GM23338 (cell line): ENCODE measurements at regions not wholly inside any gene's neighbourhood (a gene's known extent, or its start where the extent isn't known, plus 50 kb on each side); places are given as distances from the start of the nearest gene placed in this dataset.

Experiments
- ATAC-seq: fragments of 200-7000 bp; cut with Tn5 transposase; 3 replicates; pipeline ENCODE4 v1.9.1; 2020
- DNase-seq: peaks from one replicate; pipeline ENCODE4 v3.0.0-alpha.2; 2015; ENCODE audit warnings: low spot score
- H2AFZ ChIP-seq: fragments of 200-600 bp; sonication (generic); 2 replicates; pipeline ENCODE4 v1.8.0; 2016; ENCODE audit warnings: antibody characterized with exemption, mild to moderate bottlenecking, moderate library complexity
- H3F3A ChIP-seq: fragments of 200-600 bp; sonication (generic); replicated peaks from 2 replicates; pipeline ENCODE4 v1.8.0; 2017; ENCODE audit warnings: antibody characterized with exemption, mixed run types, low read depth
- H3K27ac ChIP-seq: fragments of 200-600 bp; sonication (generic); 2 replicates; pipeline ENCODE4 v1.6.1; 2016; ENCODE audit warnings: low read depth
- H3K27me3 ChIP-seq: fragments of 200-600 bp; sonication (generic); 2 replicates; pipeline ENCODE4 v1.8.0; 2016; ENCODE audit warnings: mild to moderate bottlenecking, mixed run types, moderate library complexity; ENCODE audit not compliant: insufficient read depth
- H3K36me3 ChIP-seq: fragments of 200-600 bp; sonication (generic); 2 replicates; pipeline ENCODE4 v1.8.0; 2016; ENCODE audit warnings: mild to moderate bottlenecking; ENCODE audit not compliant: insufficient read depth
- H3K4me1 ChIP-seq: fragments of 200-600 bp; sonication (generic); 2 replicates; pipeline ENCODE4 v1.8.0; 2016; ENCODE audit warnings: mild to moderate bottlenecking, moderate library complexity; ENCODE audit not compliant: insufficient read depth
- H3K4me2 ChIP-seq: fragments of 200-600 bp; sonication (generic); 2 replicates; pipeline ENCODE4 v1.7.1; 2017; ENCODE audit warnings: mixed run types
- H3K4me3 ChIP-seq: fragments of 200-600 bp; sonication (generic); 2 replicates; pipeline ENCODE4 v1.6.1; 2016; ENCODE audit warnings: mixed run types
- H3K79me2 ChIP-seq: fragments of 200-600 bp; sonication (generic); replicated peaks from 2 replicates; pipeline ENCODE4 v1.8.0; 2017; ENCODE audit warnings: mild to moderate bottlenecking; ENCODE audit not compliant: insufficient read depth
- H3K9me2 ChIP-seq: fragments of 200-600 bp; sonication (generic); 2 replicates; pipeline ENCODE4 v1.8.0; 2017; ENCODE audit not compliant: insufficient read depth
- H4K20me1 ChIP-seq: fragments of 200-600 bp; sonication (generic); replicated peaks from 2 replicates; pipeline ENCODE4 v1.8.0; 2017; ENCODE audit warnings: mild to moderate bottlenecking; ENCODE audit not compliant: insufficient read depth
- H3K27ac Mint-ChIP-seq: 2 replicates; pipeline ENCODE4 v1.8.0; 2020; ENCODE audit warnings: inconsistent platforms, mild to moderate bottlenecking, moderate library complexity, mixed read lengths
- H3K27me3 Mint-ChIP-seq: 3 replicates; pipeline ENCODE4 v1.8.0; 2022; ENCODE audit warnings: low read depth, mild to moderate bottlenecking, moderate library complexity, mixed read lengths, inconsistent platforms; ENCODE audit not compliant: insufficient read depth, poor library complexity
- H3K36me3 Mint-ChIP-seq: 3 replicates; pipeline ENCODE4 v1.8.0; 2021; ENCODE audit warnings: low read depth, mild to moderate bottlenecking, inconsistent platforms, moderate library complexity, mixed read lengths
- H3K4me1 Mint-ChIP-seq: 3 replicates; pipeline ENCODE4 v1.8.0; 2020; ENCODE audit warnings: mild to moderate bottlenecking, inconsistent platforms, mixed read lengths
- H3K4me3 Mint-ChIP-seq: 3 replicates; pipeline ENCODE4 v1.8.0; 2021; ENCODE audit warnings: moderate library complexity, mild to moderate bottlenecking, inconsistent platforms, mixed read lengths
- H3K9me3 Mint-ChIP-seq: 3 replicates; pipeline ENCODE4 v1.8.0; 2020; ENCODE audit warnings: moderate library complexity, mild to moderate bottlenecking, inconsistent platforms, mixed read lengths
- CREB1 ChIP-seq: fragments of 250-450 bp; sonication (Bioruptor Pico); IDR thresholded peaks from 2 replicates; pipeline ENCODE4 v1.5.0; 2020; ENCODE audit warnings: low read depth, mild to moderate bottlenecking, moderate library complexity
- EZH2 ChIP-seq: fragments of 200-600 bp; sonication (generic); IDR thresholded peaks from one replicate; pipeline ENCODE4 v1.8.0; 2017; ENCODE audit warnings: antibody characterized with exemption, mild to moderate bottlenecking, low read depth; ENCODE audit not compliant: unreplicated experiment
- EZH2phosphoT487 ChIP-seq: fragments of 200-600 bp; sonication (generic); IDR thresholded peaks from one replicate; pipeline ENCODE4 v1.8.1; 2018; ENCODE audit warnings: antibody characterized with exemption; ENCODE audit not compliant: unreplicated experiment
- JUNB ChIP-seq: IDR thresholded peaks from one replicate; pipeline ENCODE4 v1.6.1; 2016; ENCODE audit warnings: antibody characterized with exemption; ENCODE audit not compliant: unreplicated experiment
- NANOG ChIP-seq: IDR thresholded peaks from 2 replicates; pipeline ENCODE4 v1.6.1; 2016; ENCODE audit warnings: antibody characterized with exemption, borderline replicate concordance
- POLR2AphosphoS5 ChIP-seq: IDR thresholded peaks from 2 replicates; pipeline ENCODE4 v1.6.1; 2016; ENCODE audit warnings: antibody characterized with exemption, low read depth
- STAT1 ChIP-seq: IDR thresholded peaks from one replicate; pipeline ENCODE4 v1.6.1; 2016; ENCODE audit warnings: antibody characterized with exemption; ENCODE audit not compliant: unreplicated experiment
- ZNF114 ChIP-seq: fragments of 250-450 bp; sonication (Bioruptor Pico); IDR thresholded peaks from 2 replicates; pipeline ENCODE4 v1.5.0; 2020; ENCODE audit warnings: mild to moderate bottlenecking, moderate library complexity
- ZNF331 ChIP-seq: fragments of 250-450 bp; sonication (Bioruptor Pico); IDR thresholded peaks from 2 replicates; pipeline ENCODE4 v1.5.0; 2020; ENCODE audit warnings: low read depth, mild to moderate bottlenecking, moderate library complexity
- TF ChIP-seq, protein P1 (sequence below), 2 experiments: fragments of 200-600 bp in 1 of 2; sonication (generic) in 1 of 2; conservative IDR thresholded peaks; 2 replicates each; pipeline versions ENCODE4 v1.5.1 to v1.6.1; 2016 to 2017; ENCODE audit warnings: antibody characterized with exemption in 2 of 2, low read depth in 2 of 2, mild to moderate bottlenecking in 2 of 2, moderate library complexity in 1 of 2
- TF ChIP-seq, protein P2 (sequence below): IDR thresholded peaks from one replicate; pipeline ENCODE4 v1.6.1; 2018; ENCODE audit warnings: antibody characterized with exemption; ENCODE audit not compliant: unreplicated experiment
- TF ChIP-seq, protein P3 (sequence below): fragments of 250-450 bp; sonication (Bioruptor Pico); IDR thresholded peaks from 2 replicates; pipeline ENCODE4 v1.5.0; 2020; ENCODE audit warnings: mild to moderate bottlenecking, moderate library complexity
- TF ChIP-seq, protein P4 (sequence below): IDR thresholded peaks from 2 replicates; pipeline ENCODE4 v1.6.1; 2016; ENCODE audit warnings: antibody characterized with exemption

DNA sequence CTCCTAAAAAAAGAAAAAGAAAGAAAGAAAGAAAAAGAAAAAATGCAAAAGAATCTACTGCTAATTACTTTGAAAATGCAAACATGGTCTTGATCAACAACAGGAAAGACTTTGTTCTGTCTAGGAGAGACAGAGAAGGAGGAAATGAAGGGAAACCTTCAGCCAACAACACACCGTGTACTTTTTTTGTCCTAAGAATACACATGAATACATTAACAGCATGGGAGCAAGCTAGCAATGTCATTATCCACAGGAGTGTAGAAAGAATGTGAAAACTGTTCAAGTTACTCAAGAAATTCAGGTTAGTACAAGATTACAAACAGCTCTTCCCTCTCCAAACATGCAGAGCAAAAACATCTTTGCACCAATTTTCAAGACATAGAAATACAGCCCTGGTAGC, 326.3 kb downstream of the UBE3D start:
- DNase-seq (peak; percentile 7), ATAC-seq (peak; percentile 66)
- Histone ChIP-seq H4K20me1 (no peaks in the 10 kb centered on the region), H3K4me2 (peak overlapping the region; percentile 24), H3K79me2 (no peaks in the 10 kb centered on the region), H3K27ac (peak overlapping the region; percentile 51; the same call in 1 of the 2 replicates), H3K36me3 (no peaks in the 10 kb centered on the region), H3F3A (no peaks in the 10 kb centered on the region), H3K27me3 (no peaks in the 10 kb centered on the region), H3K9me2 (peaks cover 7% of the 10 kb centered on the region; the same call in 1 of the 2 replicates), H2AFZ (peak overlapping the region; percentile 2; the same call in 1 of the 2 replicates), H3K4me3 (peak overlapping the region; percentile 18; the same call in 1 of the 2 replicates), H3K4me1 (peaks cover 48% of the 10 kb centered on the region)
- Mint-ChIP-seq H3K4me3 (peak overlapping the region; percentile 45), H3K27ac (peak overlapping the region; percentile 94), H3K36me3 (no peaks in the 10 kb centered on the region; the same call in 2 of the 3 replicates), H3K4me1 (peaks cover 46% of the 10 kb centered on the region), H3K9me3 (no peaks in the 10 kb centered on the region), H3K27me3 (peaks cover 2% of the 10 kb centered on the region)
- TF ChIP-seq, protein P1, sequence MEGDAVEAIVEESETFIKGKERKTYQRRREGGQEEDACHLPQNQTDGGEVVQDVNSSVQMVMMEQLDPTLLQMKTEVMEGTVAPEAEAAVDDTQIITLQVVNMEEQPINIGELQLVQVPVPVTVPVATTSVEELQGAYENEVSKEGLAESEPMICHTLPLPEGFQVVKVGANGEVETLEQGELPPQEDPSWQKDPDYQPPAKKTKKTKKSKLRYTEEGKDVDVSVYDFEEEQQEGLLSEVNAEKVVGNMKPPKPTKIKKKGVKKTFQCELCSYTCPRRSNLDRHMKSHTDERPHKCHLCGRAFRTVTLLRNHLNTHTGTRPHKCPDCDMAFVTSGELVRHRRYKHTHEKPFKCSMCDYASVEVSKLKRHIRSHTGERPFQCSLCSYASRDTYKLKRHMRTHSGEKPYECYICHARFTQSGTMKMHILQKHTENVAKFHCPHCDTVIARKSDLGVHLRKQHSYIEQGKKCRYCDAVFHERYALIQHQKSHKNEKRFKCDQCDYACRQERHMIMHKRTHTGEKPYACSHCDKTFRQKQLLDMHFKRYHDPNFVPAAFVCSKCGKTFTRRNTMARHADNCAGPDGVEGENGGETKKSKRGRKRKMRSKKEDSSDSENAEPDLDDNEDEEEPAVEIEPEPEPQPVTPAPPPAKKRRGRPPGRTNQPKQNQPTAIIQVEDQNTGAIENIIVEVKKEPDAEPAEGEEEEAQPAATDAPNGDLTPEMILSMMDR (conservative IDR thresholded peaks at IDR 0.05; ENCODE audit: low read depth in 2 of 2), result no peak
- TF ChIP-seq ZNF114 (no peak), JUNB (no peak), EZH2phosphoT487 (no peak), NANOG (no peak), CREB1 (CRISPR knock-in tag) (no peak), EZH2 (no peak), STAT1 (no peak), ZNF331 (CRISPR knock-in tag) (no peak), POLR2AphosphoS5 (no peak)
- TF ChIP-seq, protein P2, sequence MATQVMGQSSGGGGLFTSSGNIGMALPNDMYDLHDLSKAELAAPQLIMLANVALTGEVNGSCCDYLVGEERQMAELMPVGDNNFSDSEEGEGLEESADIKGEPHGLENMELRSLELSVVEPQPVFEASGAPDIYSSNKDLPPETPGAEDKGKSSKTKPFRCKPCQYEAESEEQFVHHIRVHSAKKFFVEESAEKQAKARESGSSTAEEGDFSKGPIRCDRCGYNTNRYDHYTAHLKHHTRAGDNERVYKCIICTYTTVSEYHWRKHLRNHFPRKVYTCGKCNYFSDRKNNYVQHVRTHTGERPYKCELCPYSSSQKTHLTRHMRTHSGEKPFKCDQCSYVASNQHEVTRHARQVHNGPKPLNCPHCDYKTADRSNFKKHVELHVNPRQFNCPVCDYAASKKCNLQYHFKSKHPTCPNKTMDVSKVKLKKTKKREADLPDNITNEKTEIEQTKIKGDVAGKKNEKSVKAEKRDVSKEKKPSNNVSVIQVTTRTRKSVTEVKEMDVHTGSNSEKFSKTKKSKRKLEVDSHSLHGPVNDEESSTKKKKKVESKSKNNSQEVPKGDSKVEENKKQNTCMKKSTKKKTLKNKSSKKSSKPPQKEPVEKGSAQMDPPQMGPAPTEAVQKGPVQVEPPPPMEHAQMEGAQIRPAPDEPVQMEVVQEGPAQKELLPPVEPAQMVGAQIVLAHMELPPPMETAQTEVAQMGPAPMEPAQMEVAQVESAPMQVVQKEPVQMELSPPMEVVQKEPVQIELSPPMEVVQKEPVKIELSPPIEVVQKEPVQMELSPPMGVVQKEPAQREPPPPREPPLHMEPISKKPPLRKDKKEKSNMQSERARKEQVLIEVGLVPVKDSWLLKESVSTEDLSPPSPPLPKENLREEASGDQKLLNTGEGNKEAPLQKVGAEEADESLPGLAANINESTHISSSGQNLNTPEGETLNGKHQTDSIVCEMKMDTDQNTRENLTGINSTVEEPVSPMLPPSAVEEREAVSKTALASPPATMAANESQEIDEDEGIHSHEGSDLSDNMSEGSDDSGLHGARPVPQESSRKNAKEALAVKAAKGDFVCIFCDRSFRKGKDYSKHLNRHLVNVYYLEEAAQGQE, result no peak
- TF ChIP-seq, protein P3, sequence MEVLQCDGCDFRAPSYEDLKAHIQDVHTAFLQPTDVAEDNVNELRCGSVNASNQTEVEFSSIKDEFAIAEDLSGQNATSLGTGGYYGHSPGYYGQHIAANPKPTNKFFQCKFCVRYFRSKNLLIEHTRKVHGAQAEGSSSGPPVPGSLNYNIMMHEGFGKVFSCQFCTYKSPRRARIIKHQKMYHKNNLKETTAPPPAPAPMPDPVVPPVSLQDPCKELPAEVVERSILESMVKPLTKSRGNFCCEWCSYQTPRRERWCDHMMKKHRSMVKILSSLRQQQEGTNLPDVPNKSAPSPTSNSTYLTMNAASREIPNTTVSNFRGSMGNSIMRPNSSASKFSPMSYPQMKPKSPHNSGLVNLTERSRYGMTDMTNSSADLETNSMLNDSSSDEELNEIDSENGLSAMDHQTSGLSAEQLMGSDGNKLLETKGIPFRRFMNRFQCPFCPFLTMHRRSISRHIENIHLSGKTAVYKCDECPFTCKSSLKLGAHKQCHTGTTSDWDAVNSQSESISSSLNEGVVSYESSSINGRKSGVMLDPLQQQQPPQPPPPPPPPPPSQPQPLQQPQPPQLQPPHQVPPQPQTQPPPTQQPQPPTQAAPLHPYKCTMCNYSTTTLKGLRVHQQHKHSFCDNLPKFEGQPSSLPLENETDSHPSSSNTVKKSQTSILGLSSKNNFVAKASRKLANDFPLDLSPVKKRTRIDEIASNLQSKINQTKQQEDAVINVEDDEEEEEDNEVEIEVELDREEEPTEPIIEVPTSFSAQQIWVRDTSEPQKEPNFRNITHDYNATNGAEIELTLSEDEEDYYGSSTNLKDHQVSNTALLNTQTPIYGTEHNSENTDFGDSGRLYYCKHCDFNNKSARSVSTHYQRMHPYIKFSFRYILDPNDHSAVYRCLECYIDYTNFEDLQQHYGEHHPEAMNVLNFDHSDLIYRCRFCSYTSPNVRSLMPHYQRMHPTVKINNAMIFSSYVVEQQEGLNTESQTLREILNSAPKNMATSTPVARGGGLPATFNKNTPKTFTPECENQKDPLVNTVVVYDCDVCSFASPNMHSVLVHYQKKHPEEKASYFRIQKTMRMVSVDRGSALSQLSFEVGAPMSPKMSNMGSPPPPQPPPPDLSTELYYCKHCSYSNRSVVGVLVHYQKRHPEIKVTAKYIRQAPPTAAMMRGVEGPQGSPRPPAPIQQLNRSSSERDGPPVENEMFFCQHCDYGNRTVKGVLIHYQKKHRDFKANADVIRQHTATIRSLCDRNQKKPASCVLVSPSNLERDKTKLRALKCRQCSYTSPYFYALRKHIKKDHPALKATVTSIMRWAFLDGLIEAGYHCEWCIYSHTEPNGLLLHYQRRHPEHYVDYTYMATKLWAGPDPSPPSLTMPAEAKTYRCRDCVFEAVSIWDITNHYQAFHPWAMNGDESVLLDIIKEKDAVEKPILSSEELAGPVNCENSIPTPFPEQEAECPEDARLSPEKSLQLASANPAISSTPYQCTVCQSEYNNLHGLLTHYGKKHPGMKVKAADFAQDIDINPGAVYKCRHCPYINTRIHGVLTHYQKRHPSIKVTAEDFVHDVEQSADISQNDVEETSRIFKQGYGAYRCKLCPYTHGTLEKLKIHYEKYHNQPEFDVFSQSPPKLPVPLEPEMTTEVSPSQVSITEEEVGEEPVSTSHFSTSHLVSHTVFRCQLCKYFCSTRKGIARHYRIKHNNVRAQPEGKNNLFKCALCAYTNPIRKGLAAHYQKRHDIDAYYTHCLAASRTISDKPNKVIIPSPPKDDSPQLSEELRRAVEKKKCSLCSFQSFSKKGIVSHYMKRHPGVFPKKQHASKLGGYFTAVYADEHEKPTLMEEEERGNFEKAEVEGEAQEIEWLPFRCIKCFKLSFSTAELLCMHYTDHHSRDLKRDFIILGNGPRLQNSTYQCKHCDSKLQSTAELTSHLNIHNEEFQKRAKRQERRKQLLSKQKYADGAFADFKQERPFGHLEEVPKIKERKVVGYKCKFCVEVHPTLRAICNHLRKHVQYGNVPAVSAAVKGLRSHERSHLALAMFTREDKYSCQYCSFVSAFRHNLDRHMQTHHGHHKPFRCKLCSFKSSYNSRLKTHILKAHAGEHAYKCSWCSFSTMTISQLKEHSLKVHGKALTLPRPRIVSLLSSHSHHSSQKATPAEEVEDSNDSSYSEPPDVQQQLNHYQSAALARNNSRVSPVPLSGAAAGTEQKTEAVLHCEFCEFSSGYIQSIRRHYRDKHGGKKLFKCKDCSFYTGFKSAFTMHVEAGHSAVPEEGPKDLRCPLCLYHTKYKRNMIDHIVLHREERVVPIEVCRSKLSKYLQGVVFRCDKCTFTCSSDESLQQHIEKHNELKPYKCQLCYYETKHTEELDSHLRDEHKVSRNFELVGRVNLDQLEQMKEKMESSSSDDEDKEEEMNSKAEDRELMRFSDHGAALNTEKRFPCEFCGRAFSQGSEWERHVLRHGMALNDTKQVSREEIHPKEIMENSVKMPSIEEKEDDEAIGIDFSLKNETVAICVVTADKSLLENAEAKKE (CRISPR knock-in tag), result no peak
- TF ChIP-seq, protein P4, sequence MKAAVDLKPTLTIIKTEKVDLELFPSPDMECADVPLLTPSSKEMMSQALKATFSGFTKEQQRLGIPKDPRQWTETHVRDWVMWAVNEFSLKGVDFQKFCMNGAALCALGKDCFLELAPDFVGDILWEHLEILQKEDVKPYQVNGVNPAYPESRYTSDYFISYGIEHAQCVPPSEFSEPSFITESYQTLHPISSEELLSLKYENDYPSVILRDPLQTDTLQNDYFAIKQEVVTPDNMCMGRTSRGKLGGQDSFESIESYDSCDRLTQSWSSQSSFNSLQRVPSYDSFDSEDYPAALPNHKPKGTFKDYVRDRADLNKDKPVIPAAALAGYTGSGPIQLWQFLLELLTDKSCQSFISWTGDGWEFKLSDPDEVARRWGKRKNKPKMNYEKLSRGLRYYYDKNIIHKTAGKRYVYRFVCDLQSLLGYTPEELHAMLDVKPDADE, result no peak
